Lung microvascular endothelial cell (primary cell): ENCODE measurements at regions not wholly inside any gene's neighbourhood (a gene's known extent, or its start where the extent isn't known, plus 50 kb on each side); places are given as distances from the start of the nearest gene placed in this dataset.

Experiments used
- DNase-seq, 2 donors: peaks; one replicate each; pipeline versions ENCODE4 v3.0.0 to v3.0.0-alpha.2; 2010; ENCODE audit warnings: low read depth in 2 of 2

DNA sequence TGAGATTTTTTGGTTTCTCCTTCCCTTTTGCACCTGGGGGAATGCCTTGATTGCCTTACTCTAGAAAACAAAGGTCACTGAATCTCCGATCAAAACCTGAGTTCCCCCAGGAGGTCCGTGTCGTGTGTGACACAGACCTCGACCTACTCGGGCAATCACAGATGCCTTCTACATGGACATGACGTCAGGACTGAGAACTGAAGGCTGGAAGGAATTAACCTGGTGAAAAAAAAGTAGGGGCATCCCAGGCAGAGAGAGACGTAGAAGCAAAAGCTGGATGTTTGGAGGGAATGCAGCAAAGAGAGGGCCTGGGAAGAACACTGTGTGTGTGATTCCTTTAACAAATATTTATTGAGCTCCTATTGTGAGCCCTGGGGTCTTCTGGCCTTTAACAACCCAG is 178.0 kb downstream of the PRDM2 start:
- DNase-seq, result no peak

GRCh38 chr1:13878451-13878850 is 178.5 kb downstream of the PRDM2 start:
- no peak for DNase-seq

- DNase-seq, result no peak
Observed at GRCh38 chr1:13881385-13882088, 181.5 kb downstream of the PRDM2 start.

GRCh38 chr1:13888351-13888986 is 188.5 kb downstream of the PRDM2 start:
- no peak for DNase-seq

DNA sequence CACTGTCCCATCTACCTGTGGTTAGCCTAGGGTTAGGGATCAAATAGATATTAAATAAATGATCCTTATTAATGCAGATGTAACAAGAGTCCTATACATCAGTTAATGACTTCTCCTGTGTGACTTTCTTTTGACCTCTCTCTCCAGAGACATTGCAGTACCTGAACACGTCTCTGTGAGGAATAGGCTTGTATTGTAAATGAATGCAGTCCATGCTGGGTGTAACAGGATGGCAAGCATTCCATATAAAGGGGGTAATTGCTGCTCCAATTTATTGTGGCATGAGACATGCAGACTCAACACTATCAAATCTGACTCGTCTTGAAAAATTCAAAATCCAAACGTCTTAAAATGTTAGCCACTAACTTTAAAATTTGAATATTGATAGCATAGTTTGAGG is 189.5 kb downstream of the PRDM2 start:
- DNase-seq, result no peak

- no peak for DNase-seq
Observed at GRCh38 chr1:13890766-13891165, 190.8 kb downstream of the PRDM2 start.

DNA sequence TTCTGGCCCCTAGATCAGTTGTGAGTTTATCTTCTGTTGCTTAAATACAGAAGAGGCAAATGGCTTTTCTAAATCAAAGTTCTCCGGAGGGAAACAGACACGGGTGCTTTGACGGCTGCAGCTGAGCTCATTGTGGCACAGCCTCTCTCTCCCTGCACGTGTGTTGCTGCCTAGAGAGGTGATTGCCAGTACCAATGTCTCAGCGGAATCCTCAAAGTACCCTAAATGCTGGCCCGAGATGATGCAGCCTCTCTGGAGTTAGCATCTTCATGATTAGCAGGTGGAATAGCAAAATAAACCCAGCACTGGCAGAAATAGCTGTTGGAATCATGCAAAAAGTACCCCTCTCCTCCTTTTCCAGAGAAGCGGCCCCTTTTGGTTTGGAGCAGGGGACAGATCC is 192.2 kb downstream of the PRDM2 start:
- no peak for DNase-seq

DNA sequence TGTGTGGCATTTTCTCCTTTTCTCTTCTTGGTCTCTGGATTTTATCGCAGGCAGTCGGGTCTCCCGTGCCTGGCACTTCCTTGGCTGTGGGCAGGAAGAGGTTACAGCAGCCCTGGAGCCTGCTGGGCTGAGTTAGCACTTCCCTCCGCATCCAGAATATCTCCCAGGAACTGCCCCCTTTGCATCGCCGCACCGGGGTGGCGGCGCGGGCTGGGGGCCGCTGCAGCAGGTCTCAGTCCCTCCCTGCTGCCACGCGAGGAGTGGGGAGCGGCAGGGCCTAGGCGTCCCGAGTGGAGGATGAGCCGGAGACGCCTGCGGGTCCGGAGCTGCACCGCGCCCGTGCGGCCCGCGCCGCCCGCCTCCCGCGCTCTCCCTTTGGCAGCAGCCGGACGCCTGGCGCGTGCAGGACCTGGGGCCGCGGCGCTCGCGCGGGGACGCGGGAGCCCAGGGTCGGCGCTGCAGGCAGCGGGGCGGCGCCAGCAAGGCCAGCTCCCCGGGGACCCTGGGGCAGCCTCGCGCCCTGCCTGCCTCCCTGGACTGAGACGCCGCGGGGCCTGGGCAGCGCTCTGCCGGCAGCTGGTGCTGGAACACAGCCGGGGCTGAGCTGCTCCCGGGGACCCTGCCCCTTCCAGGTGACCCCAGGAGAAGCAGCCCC is 192.8 kb downstream of the PRDM2 start:
- no peak for DNase-seq

GRCh38 chr1:13893409-13893821 is 193.4 kb downstream of the PRDM2 start:
- DNase-seq, result no peak

DNA sequence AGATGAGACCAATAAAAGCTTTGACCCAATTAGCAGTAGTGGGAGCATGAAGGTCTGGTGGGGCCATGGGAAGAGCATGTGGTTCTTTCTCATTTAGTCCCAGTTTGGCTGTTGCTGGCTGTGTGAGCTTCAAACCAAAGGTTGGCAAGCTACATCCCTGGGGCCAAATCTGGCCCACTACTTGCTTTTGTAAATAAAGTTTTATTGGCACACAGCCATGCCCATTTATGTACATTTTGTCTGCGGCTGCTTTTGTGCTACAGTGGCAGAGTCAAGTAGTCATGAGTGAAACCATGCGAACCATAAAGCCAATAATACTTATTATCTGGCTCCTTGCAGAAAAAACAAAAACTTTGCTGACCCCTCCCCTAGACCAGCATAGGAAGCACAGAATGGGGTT is 196.9 kb downstream of the PRDM2 start:
- DNase-seq, result no peak

DNA sequence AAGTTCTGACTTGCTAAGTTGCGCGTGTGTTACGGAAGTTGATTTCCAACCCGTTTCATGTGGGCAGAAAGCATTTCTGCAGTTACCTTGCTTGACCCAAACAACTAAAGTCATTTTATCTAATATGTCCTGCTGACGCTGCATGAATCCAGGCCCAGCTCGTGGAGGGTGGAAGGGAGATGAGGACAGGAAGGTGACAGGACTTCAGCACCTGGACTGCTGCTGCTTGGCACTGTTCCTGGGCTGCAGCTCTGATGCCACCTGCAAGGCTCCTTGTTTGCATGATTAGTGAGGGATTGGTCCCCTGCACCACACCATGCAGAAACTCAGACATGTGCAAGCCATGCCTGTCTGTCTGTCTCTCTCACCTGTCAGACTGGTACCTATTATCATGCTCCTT is 198.4 kb downstream of the PRDM2 start:
- DNase-seq, result no peak

- DNase-seq, result no peak
Observed at GRCh38 chr1:13899856-13900255, 199.9 kb downstream of the PRDM2 start.

DNA sequence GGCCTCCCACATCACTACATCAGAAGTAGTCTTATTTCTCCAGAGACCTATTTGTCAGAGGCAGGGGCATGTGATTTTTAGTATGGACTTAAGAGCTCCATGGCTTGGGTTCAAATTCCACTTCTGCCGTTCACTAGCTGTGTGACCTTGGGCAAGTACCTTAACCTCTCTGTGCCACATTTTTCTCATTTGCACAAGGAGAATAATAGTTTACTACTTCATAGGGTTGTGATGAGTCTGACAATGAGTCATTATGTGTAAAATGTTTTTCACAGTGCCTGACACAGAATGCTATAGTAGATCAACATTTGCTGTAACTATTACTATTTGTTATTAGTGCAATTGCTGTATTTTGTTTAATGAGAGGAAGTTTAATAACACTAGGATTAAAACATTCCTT is 200.6 kb downstream of the PRDM2 start:
- DNase-seq, result no peak

DNA sequence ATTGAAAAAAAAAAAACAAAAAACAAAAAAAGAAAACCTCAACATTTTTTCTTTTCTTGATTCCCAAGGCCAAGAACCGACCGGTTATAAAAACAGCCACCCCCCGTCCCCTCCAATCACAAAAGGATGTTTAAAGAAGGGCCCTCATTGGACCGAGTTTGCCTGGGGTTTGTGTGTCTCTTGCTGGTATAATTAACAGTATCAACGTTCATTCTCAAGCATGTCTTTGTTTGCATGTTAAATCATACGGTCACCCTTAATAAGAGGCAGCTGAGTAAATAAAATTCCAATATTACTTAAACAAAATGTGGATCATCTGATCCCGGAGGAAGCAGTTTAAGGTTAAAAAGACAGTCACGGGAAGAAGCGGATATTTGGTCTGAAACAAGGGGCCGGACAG is 201.1 kb downstream of the PRDM2 start:
- no peak for DNase-seq

GRCh38 chr1:13901597-13901996 is 201.6 kb downstream of the PRDM2 start:
- DNase-seq, result no peak

- no peak for DNase-seq
Observed at GRCh38 chr1:13908128-13908527, 208.1 kb downstream of the PRDM2 start.

GRCh38 chr1:13911697-13912619 is 212.0 kb downstream of the PRDM2 start:
- DNase-seq, result no peak

DNA sequence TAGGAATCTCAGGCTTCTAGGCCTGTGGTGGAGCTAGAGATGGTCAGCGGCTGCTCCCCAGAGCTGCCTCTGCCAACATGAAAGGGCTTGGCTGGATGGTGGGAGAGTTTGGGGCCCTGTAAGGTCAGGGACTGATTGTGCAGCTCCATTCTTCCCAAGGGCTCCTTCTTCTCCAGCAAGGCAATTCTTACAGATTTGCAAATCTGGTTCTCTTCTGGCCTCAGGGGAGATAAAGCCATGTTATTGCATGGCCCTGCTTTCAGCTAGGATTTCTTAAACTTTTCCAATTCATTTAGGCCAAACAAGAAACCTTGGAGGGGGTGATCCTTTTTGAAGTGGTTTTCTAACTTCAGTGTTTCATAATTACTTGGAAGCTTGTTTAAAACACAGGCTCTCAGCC is 213.4 kb downstream of the PRDM2 start:
- DNase-seq, result no peak

DNA sequence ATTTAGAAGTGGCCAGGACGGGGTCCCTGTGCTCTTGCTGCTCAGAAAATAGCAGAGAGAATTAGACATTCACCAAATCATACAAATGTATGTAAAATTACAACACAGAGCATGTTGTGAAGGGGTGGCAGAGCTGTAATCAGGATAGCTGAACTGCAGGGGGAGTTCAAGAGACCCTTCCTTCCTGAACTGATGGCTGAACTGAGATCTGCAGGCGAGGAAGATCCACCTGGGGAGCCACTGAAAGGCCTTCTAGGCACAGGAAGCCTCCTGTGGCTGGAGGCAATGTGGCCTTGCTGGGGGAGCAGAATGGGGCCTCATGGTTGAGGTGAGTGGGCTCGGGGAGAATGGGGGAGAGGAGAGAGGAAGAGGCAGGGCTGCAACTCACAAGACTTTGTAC is 216.5 kb downstream of the PRDM2 start:
- DNase-seq, result no peak

DNA sequence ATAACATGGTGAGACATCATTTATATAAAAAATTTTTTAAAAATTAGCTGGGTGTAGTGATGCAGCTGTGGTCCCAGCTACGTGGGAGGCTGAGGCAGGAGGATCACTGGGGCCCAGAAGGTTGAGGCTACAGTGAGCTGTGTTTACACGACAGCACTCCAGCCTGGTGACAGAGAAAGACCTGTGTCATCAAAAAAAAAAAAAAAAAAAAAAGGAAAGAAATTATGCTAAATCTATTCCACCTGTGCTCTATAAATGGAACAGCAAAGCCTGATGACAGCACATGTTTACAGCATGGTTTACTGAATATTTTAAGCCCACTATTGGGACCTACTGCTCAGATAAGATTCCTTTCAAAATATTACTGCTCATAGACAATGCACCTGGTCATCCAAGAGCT is 217.6 kb downstream of the PRDM2 start:
- DNase-seq, result no peak

GRCh38 chr1:13918862-13919261 is 218.9 kb downstream of the PRDM2 start:
- DNase-seq, result no peak

- DNase-seq, result no peak
Observed at GRCh38 chr1:13921190-13921589, 221.2 kb downstream of the PRDM2 start.
